ENCODE measurements at regions not wholly inside any gene's neighbourhood (a gene's known extent, or its start where the extent isn't known, plus 50 kb on each side); places are given as distances from the start of the nearest gene placed in this dataset.
"Not testable (repeated sequence)": the region's sequence is repeated elsewhere in the genome, so short reads cannot be mapped to it uniquely, and the experiment has no call there.

DNA sequence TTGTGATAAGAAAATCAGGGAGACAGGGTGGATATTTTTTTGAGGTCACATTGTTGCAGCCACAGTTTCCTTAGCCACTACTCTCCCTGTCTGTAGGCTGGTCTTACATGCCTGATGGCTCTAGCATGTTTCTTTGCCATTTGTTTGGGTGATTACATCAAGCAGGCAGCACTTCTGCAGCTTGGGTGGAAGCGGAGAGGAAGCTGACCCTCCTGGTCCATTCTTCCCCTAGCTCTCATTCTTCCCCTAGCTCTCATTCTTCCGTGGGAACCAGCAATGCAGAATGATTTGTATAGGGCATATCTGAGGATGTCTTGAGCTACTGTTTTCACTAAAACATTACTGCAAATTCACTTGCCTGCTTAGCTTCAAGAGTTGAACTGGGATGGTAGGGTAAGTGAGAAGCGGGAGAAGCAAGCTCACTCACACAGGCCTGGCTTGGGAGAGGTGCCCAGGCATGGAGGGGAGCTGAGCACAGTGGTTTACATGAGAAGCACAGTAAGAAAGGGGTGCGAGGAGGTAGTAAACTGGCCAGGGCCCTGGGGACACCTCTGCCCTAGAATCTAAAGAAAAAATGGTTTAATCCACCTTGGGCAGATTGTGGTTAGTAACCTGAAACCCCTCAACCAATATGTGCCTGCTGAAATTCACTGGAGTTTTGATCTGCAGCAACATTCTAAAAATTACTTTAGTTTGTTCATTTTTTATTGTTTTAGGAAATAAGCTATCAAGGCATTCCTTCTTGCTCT is 538.9 kb downstream of the RFC3 start:
- no peak for DNase-seq

GRCh38 chr13:34357435-34358232 is 539.7 kb downstream of the RFC3 start:
- DNase-seq: no peak

DNA sequence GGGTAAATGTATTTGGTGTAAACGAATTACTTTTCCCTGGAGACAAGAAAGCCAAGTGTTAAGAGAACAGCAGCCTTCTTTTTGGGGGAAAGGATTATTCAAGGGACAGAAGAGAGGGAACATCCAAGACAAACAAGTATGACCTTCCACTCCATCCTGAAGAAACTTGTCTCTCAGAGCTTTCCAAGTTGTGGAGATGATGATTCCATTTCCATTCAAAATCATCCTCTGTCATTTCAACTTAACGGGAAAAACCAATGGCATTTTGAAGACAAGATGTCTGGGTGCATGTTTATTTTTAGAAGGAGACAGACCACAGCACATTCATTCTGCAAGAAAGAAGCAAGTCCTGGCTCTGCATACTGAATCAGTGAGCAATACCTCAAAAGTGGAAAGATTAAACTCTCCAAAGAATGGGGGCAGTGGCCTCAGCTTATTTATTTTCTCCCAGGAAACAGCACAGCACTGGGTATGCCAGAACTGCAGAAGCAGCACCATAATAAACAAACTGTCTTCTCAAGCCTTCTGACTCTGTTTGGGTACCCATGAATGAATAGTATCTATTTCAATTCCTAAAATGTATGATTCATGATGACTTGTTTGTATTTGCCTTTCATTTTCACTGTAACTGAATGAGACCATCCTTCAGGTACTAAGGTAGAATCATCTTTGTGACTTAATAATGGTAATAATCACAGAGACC is 541.0 kb downstream of the RFC3 start:
- peak in 3 of 51 donors; percentile 2 to 19 (median 7) for DNase-seq

GRCh38 chr13:34360702-34361101 is 542.8 kb downstream of the RFC3 start:
- no peak for DNase-seq

DNA sequence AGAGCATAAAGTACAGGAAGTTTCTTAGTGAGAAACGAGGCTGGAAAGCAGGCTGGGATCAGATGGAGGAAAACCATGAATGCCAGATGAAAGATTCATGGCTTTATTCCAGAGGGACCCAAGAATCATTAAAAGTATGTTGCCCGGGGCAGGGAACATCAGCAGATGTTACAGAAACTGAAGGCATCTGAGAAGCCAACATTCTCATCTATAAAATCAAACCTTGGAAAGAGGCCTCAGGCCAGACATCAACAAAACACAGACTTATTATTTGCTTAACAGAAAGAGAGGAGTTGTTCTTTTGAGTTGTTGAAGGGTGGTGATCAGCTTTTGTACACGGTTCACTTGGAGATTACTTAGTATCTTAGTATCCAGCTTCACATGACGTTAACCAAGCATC is 543.6 kb downstream of the RFC3 start:
- no peak for DNase-seq

GRCh38 chr13:34363266-34363665 is 545.3 kb downstream of the RFC3 start:
- DNase-seq: no peak

DNA sequence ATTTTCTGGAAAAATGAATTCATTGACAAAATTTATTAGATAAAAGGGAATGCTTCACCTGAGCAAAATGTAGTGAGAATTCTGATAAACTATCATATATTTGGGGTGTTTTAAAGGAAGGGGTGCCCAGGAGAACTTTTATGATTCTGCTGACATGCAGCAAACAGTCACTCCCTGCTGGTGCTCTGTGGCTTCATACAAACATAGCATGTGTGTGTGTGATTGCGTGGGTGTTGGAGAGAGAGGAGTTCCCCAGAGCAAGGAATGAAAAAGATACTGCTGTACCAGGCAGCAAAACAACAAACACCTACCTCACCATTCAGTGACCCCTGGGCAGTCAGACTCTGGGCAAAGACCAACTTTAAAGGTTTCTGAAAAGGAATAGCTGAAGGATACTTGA is 546.7 kb downstream of the RFC3 start:
- no peak for DNase-seq

- no peak for DNase-seq
Observed at GRCh38 chr13:34369931-34370330, 552.0 kb downstream of the RFC3 start.

DNA sequence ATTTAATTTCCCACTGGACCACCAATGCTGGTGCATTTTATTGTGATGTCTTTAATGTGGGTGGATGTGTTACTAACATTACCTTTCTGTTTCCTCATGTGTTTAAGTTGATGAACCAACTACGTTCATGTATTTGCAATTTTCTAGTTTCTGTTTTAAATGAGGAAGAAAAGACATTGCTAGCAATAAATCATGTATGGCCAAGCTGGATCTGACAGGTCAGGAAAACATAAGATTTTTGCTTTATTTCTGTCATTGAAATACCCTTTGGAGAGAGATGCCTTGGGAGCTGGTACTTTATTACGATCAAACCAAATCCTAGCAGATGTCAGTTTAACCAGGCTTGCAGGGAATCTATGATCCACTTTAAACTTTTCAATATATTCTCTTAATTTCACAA is 553.2 kb downstream of the RFC3 start:
- no peak for DNase-seq

DNA sequence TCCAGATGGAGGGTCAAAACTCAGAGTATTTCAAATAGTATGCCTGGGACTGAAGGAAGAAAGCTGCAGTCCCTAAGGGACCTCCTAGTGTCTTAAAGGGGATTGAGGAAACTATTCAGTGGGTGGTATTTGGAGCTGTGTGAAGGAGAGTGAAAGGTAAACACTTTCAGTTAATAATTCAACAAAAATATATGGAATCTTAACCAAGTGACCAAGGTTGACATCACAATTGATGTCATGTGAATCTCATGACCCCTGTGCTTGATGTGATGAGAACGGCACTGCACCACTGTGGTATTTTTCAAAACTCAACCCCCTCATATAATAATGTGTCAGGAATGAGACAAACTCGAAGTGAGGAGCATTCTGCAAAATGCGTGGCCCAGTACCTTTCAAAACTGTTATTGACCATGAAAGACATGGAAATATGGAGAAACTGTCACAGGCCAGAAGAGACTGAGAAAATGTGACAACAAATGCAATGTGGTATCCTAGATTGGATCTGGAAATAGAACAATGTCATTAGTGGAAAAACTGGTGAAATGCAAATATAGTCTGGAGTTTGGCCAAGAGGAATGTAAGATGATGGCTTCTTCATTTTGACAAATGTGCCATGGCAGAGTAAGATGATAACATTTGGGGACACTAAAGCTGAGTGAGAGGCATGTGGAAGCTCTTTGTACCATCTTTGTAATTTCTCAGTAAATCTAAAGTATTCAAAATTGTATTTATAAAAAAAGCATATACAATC is 553.9 kb downstream of the RFC3 start:
- DNase-seq: no peak

- no peak for DNase-seq
Observed at GRCh38 chr13:34372581-34372980, 554.6 kb downstream of the RFC3 start.

- DNase-seq: no peak
Observed at GRCh38 chr13:34376483-34376882, 558.5 kb downstream of the RFC3 start.

DNA sequence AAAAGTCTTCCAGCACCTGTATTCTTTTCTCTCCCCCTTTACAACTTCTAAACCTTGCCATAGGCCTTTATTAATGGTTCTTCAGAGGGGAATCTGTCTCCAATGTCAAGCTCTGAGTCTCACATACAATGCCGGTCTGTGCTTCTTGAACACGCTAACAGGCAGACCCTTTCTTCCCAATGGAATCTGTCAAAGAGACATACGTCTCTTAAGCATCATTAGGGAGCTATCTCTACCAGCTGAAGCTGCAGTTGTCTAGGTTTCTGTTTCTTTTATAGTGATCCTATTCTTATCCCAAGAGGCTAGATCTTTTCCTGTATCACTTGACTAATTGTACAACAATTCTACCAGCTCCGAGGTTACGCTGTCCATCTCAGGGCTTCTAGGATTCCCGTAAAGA is 560.8 kb upstream of the NBEA start:
- no peak for DNase-seq

DNA sequence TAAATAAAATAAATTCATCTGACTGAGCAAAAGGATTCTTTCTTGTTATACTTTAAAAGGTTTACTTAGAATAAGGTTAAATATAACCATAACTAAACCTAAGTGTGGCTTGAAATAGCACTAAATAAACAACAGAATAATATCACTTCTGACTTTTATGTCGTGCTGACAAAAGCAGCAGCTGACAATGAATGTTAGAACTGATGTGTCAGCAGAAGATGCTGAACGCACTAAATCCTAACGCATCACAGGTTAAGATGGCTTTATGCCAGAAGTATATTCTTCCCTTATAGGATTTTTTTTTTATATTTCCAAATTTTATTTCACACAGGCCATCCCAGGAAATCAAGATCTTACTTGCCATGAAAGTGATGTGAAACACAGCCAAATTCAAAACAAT is 558.3 kb upstream of the NBEA start:
- DNase-seq: no peak

DNA sequence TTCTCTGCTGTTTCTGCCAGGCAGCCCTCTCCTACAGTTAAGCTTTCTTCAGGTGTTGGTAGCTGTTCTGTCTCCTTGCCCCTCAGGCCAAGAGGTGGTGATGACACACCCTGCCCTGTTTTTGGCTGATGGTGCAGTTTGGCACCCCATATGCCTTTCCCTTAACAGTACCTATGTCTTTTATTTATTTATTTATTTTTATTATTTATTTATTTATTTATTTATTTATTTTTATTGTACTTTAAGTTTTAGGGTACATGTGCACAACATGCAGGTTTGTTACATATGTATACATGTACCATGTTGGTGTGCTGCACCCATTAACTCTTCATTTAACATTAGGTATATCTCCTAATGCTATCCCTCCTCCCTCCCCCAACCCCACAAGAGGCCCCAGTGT is 555.8 kb upstream of the NBEA start:
- DNase-seq: not testable (repeated sequence)

DNA sequence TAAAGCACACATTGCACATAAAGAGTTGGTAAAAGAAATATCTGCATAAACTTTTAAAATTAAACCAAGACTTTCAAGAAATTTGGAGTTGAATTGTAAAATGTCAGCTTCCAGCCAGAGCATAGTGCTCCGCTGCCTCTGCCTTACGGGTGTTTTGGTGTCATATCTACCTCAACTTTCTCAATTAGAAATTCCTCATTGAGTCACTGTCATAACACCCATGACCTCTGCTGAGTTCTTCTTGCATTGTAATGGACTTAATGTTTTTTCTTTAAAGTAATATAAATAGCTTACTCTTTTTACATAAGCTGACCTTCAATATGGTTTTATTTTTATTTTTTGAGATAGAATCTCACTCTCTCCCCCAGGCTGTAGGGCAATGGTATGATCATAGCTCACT is 551.0 kb upstream of the NBEA start:
- no peak for DNase-seq

- no peak for DNase-seq
Observed at GRCh38 chr13:34401696-34402095, 540.4 kb upstream of the NBEA start.

DNA sequence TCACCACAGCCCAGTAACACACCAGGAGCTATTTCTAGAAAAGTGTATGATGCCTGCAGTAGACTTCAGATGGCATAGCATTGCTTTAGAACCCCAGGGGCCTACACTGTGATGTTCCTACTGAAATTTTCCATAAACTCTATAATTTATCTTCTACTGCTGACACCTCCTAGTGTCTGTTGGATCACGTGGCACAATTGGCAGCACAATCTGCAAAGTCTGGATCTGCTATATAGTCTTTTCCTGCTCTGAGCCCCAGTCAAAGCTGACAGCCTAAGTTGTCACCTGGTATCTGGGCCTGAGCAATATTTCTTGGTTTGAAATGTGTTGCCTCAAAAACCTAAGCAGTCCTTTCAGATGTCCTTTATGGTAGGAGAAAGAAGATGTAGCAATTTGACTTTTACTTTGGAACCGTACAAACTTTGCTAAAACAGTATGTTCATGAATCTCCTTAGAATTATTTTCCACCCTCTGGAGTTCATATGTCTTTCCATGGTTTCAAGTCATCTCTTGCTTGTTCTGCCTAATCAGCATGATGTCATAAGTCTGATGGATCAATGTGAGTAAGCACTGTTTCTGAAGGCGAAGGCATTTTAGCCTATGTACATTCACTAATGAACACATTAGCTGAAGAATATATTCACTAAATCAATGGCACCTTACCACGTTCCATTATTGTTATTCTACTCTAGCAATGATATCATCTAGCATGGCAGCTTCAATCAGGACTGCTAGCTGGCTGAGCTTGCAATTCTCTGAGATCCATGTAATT is 536.5 kb upstream of the NBEA start:
- DNase-seq: no peak

DNA sequence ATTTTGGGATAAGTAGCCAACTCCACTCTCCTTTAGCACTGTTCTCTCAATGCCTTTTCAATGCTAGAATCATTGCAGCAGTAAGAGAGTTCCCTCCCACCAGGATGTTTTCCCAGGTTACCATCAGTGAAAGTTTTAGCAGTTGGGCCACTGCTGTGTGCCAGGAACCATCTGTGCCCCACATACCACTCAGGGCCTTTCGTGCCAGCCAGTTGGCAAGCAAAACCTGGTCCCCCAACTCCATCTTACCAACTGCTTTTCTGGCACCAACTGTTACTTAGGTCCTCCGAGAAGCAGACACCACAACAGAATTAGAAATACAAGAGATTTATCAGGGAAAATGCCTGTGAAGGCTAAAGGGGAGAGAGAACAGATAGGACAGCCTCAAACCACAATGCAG is 533.4 kb upstream of the NBEA start:
- DNase-seq: no peak

- no peak for DNase-seq
Observed at GRCh38 chr13:34409496-34410182, 532.4 kb upstream of the NBEA start.

Measured in hypothalamus (tissue), 51 donors.